ENCODE measurements at regions not wholly inside any gene's neighbourhood (a gene's known extent, or its start where the extent isn't known, plus 50 kb on each side); places are given as distances from the start of the nearest gene placed in this dataset.

DNA sequence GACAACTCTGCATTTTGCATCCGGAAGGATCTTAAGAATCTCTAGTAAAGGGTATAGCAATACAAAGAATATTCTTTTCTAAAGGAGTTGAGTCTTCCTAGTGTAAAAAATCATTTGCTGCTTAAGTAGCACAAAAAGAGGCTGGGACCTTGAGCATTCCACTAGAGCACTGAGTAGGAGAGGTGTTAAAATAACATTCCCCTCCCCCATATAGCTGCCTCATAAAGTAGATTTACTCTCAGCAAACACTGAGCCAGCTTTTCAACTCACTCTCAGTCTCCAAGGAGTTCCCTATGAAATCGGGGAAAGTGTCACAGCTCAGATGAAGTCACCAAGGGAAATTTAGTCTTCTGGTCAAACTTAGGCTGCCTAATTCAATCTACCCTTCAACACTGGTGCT is 592.7 kb downstream of the ETNK1 start:
- TF ChIP-seq POLR2A (IDR thresholded peaks at IDR 0.05; ENCODE audit: low read depth, low read length) (no peak), POLR2AphosphoS5 (IDR thresholded peaks at IDR 0.05; ENCODE audit: low read depth, low read length) (no peak)
